GM18498 (cell line): ENCODE measurements at regions not wholly inside any gene's neighbourhood (a gene's known extent, or its start where the extent isn't known, plus 50 kb on each side); places are given as distances from the start of the nearest gene placed in this dataset.
"Not testable (repeated sequence)": the region's sequence is repeated elsewhere in the genome, so short reads cannot be mapped to it uniquely, and the experiment has no call there.

Experiments
- ATAC-seq: cut with Tn5 transposase; IDR thresholded peaks from one replicate; pipeline ENCODE4 v1.9.1; 2021; ENCODE audit warnings: mild to moderate bottlenecking, moderate library complexity; ENCODE audit not compliant: unreplicated experiment

DNA sequence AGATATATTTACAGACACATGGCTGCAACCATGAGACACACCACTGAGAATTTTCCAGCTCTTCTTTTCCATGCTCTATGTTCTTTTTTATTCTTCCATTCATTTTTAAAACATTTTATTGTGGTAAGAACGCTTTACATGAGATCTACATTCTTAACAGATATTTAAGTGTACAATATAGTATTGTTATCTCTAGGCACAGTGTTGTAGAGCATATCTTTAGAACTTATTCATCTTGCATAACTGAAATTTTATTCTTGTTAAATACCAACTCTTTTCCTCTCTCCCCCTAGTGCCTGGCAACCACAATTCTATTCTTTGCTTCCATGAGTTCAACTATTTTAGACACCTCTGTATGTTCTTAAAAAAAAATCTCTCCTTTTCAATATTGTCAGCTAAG is 67.1 kb upstream of the HABP2 start:
- ATAC-seq, result no peak

DNA sequence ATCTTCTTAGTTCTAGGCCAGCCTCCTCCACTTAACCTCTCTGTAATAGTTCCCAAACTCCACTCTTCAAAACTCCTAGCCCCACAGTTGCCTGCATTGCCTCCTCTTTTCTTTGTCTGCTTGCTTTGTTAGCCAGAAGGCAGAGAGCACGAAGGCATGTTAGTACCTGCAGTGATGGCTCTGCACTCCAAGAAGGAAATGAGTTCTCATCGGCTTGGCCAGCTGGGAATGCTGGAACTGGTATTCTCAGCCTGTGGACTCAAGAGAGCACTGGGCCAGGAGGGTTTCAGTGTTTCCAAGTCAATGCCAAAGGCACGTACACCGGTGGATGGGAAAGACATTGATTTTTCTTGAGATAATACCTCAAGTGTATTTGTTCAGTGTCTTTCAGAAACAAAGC is 66.3 kb upstream of the HABP2 start:
- no peak for ATAC-seq

DNA sequence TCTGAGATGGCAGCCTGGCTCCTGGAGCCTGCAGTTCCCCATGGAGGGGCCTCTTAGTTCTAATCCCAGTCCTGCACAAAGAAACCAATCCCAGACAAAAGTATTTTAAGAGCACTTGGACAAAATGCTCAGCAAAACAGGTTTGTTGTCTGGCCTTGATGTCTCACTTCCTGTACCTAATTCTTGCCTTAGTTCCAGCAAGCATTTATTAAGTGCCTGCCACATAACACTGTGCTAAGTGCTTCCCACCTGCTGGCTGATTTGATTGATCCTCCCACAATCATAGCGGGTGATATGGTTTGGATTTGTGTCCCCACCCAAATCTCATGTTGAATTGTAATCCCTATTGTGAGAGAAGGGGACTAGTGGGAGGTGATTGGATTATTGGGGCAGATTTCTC is 65.7 kb upstream of the HABP2 start:
- ATAC-seq, result no peak

DNA sequence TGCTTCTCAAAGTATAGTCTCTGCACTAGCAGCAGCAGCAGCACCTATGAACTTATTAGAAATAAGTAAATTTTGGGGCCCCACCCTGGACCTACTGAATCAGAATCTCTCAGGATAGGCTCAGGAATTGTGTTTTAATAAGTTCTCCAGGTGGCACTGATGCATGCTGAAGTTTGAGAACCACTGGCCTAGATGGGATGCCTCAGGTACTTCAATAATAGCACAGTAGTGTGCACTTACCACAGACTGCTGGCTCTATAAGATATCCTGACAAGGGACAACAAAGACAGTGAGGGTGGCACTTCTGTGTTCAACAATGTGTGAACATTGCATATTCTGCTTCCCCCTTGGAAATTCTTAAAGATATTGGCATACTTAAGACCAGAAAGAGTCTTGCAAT is 64.7 kb upstream of the HABP2 start:
- ATAC-seq, result no peak

DNA sequence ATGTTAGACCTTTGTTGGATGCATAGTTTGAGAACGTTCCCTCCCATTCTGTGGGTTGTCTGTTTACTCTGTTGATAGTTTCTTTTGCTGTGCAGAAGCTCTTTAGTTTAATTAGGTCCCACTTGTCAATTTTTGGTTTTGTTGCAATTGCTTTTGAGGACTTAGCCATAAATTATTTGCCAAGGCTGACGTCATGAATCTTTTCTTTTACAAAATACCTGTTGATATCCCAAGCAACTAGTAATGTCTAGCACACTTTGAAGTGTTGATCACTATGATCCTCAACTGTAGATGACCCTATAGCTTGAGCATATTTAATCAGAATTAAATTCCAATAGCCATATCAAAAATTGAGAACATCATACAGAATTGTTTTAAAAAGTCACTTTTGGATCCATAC is 63.3 kb upstream of the HABP2 start:
- not testable (repeated sequence) for ATAC-seq

DNA sequence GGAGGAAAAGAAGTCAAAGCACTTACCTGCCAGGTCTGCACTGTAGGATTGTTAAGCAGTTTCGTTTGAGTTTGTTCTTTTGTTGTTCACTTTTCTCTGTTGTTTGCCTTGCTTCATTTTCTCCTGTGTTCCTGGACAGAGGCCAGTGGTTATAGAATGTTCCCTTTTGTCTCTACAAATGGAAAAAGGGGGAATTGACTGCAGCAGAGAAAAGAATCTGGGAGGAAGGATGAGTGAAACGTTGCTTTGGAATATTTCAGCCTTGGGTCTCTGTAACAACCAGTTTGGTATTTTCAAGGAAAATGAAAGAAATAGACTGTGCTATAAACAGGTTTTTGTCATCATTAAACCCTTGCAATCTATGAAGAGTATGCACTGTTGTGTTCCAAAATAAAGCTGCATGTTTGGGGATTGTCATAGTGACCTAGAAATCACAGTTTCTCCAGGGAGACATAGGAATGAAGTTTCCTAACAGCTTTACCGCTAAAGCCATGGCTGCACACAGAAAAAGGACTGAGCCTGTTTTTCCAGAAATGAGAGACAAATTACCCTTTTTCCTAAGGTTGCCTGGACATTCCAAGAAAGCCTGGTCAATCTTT is 60.8 kb upstream of the HABP2 start:
- ATAC-seq, result no peak

DNA sequence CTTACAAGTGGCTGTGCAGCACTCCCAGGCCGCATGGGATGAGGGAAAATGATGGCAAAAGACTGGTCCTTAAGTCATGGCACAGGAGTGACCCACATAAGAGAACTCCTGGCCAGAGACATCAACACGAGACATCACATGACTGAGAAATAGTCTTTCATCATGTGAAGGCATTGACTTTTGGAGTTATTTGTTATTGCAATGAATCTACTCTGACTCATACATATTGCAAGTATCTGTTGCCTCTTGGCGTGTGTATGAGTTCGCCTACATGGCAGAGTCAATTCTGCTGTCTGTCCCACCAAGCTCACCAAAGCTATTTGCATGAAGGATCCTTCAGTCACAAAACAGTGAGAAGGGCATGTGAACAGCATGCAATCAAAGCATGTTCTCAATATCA is 59.7 kb upstream of the HABP2 start:
- ATAC-seq, result no peak

DNA sequence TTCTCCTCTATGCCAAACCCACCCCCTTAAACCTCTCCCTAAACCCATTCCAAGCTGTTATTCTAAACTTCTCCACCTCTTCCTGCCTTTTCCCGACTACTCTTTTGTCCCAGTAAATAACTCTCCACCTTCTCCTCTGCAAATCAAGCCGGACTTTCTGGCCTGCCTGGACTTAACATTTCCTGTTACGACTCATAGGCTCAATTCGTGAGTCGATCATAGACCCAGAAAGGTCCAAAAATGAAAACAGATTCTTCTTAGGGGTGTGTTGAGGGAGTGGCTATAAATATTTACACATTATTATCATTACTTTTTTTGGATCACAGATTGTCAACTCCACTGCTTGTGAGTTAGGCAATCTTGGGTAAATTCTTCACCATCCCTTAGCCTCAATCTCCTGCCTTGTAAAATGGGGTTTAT is 59.0 kb upstream of the HABP2 start:
- no peak for ATAC-seq

DNA sequence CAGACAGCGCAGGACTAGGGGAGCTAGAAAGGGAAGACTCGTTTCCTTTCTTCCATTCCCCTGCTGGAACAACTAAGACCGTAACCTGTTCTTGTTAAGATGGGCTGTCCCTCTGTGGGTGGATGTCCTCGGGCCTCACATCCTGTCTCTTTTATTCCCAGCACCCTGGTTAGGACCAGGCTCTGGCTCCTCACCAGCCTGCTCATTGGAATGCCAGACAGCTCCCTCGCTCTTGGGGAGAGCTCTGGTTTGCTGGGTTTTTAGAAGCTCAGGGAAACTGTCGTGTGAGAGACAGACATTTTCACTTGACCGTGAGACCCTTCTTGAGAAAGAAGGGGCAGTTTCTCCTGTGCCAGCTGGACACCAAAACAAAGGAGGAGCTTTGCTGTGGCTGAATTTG is 58.1 kb upstream of the HABP2 start:
- no peak for ATAC-seq

DNA sequence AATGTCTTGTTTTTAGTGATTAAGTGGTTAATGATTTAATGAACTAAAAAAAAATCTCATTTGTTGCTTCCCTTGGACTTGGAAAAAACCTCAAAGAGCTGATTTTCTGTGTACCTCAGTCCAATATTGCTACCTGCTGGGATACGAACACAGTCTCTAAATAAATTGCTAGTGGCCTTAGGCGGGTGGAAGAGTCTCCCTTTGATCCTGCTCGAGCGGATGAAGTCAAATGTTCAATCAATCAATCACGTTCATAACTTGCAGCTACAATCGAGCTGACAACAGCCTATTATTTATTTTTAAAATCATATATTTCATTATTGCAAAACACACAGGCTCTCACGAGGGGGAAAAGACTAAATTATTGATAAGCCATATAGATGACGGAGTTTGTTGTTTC is 57.3 kb upstream of the HABP2 start:
- no peak for ATAC-seq

DNA sequence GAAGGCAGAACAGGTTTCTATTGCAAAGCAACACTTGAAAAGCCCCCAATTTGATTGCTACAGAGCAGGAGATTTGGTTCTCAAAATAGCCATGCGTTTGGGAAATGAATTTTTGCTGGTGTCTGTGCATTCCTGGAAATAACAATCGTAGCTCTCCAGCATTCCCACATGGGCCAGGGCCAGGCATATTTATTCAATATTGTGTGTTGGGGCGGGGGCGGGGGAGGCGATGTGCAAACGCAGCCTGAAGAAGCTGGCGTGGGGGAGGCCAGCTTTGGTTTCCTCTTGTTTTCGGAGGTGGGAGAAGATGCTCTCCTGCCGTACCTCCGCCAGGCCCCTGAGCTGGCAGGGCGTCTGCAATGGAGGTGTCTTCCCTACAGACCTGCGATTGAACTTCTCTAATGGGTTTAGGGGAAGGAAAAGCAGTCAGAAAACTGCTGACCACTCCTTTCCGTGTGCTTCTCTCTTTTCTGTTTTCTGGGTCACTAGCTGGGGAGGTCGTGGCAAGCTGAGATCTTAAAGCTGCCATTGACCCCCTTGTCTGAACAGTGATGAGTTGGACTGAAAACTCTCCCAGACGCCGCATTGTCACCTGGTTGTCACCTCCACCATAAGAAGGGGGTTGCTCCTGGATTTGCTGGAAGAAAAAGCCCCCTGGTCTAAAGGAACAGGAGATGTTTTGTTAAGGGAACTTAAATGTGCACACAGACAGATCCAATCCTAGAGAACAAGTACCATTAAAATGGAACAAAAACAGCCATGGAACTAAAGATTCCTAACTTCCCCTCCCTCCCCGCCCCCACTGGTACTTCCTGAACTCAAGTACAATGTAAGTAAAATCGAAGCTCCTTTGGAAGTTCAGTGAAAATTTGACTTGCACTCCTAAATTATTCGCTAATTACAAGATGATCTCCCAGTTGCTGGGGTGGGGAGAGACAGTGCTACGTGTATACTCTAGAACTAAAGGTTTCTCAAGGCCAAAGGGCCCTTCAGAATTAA is 56.4 kb upstream of the HABP2 start:
- no peak for ATAC-seq

DNA sequence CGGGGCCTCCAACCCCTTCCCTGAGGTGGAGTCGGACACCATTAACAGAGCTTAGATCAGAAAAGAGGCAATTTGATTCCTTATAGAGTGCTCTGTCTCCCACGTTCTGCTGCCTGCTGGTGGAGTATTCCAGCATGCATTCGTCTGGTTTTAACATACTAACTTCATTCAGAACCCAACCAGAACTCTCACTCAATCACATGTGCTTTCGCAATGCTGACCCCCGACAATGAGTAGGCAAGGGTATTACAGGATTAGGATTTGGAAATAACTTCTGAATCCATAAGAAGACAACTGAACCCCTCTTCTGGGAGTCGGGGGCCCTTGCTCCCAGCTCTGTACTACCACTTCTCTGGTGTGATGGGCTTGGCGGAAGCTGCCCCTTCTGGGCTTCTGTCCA is 55.7 kb upstream of the HABP2 start:
- ATAC-seq, result no peak

DNA sequence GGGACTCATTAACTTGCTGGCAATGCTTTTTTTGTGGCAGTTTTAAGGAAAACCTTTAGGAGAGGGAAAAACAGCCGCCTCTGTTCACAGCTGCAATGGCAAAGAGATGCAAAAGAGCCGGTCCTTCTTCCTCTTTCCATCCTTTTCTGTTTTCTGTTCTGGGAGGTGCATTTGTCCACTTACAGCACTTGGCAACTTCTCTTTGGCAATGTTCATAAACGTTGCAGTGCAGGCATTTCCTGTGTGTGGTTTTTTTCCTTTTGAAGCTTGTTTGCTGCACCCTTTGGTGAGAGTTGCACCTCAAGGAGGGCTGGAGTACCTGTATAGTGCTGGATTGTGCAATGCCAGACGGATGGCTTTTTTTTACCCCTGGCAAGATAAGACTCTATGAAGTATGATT is 53.9 kb upstream of the HABP2 start:
- no peak for ATAC-seq

DNA sequence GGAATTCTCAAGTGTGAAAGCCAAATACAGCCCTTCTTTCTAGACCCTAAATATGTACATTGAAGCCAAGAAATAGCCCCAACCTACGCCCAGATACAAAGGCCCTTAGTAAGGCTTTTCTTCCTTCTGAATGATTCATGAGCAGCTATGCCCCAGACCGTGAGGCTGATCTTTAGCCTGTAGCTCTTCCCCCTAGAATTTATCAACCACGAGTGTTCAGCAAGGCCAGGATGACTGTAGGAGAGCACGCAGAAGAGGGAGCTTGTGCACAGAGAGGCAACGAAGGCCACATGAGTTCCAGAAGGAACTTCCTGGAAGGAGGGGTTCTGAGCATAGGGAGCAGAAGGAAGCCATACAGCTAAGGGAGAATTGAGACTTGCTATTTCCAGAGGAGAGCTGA is 53.0 kb upstream of the HABP2 start:
- ATAC-seq, result no peak

DNA sequence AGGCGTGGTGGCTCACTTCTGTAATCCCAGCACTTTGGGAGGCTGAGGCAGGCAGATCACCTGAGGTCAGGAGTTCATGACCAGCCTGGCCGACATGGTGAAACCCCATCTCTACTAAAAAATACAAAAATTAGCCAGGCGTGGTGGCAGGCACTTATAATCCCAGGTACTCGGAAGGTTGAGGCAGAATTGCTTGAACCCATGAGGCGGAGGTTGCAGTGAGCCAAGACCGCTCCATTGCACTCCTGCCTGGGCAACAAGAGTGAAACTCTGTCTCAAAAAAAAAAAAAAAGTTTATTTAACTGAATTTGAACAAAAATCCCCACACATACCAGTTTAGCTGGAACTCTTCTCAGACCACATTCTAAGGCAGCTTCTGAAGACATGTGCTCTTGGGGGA is 51.8 kb upstream of the HABP2 start:
- not testable (repeated sequence) for ATAC-seq
